Ishikawa (cell line): ENCODE measurements at regions not wholly inside any gene's neighbourhood (a gene's known extent, or its start where the extent isn't known, plus 50 kb on each side); places are given as distances from the start of the nearest gene placed in this dataset.

ENCODE experiments used
- CEBPB ChIP-seq: IDR thresholded peaks from 2 replicates; pipeline ENCODE4 v1.6.1; 2012
- CREB1 ChIP-seq: IDR thresholded peaks from 2 replicates; pipeline ENCODE4 v1.6.1; 2012; ENCODE audit warnings: low read depth
- EGR1 ChIP-seq: IDR thresholded peaks from 2 replicates; pipeline ENCODE4 v1.6.1; 2012
- EP300 ChIP-seq: IDR thresholded peaks from 2 replicates; pipeline ENCODE4 v1.6.1; 2012; ENCODE audit warnings: borderline replicate concordance
- FOXM1 ChIP-seq: IDR thresholded peaks from 2 replicates; pipeline ENCODE4 v1.6.1; 2012; ENCODE audit warnings: low read depth, borderline replicate concordance
- NFIC ChIP-seq: IDR thresholded peaks from 2 replicates; pipeline ENCODE4 v1.6.1; 2012
- RAD21 ChIP-seq: IDR thresholded peaks from 2 replicates; pipeline ENCODE4 v1.6.1; 2012; ENCODE audit warnings: low read depth
- TAF1 ChIP-seq: IDR thresholded peaks from 2 replicates; pipeline ENCODE4 v1.6.1; 2012; ENCODE audit warnings: low read depth, mild to moderate bottlenecking
- TCF12 ChIP-seq: IDR thresholded peaks from 2 replicates; pipeline ENCODE4 v1.6.1; 2012; ENCODE audit warnings: low read depth
- TEAD4 ChIP-seq: IDR thresholded peaks from 2 replicates; pipeline ENCODE4 v1.6.1; 2012
- YY1 ChIP-seq: IDR thresholded peaks from 2 replicates; pipeline ENCODE4 v1.6.1; 2012; ENCODE audit warnings: low read depth
- ZBTB7A ChIP-seq: IDR thresholded peaks from 2 replicates; pipeline ENCODE4 v1.6.1; 2012; ENCODE audit warnings: low read depth
- TF ChIP-seq, protein P1 (sequence below): IDR thresholded peaks from 2 replicates; pipeline ENCODE4 v1.6.1; 2012
- TF ChIP-seq, protein P2 (sequence below): IDR thresholded peaks from 2 replicates; pipeline ENCODE4 v1.6.1; 2012; ENCODE audit warnings: low read depth, mild to moderate bottlenecking
- TF ChIP-seq, protein P3 (sequence below): IDR thresholded peaks from 2 replicates; pipeline ENCODE4 v1.6.1; 2012

DNA sequence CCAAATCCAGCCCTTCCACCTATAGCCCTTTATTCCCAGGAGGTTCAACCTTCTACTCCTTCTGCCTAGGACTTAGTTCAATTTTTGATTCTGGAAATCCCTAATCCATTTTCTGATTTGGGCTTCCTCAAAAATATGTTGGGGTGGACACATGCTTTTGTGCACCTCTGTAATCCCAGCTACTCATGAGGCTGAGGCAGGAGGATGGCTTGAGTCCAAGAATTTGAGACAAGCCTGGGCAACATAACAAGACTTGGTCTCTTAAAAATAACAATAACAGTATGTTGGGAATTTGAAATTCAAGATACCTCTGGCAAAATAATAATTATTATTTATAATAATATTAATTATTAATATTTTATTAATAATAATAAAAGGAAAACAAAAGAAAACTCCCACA is 188.7 kb upstream of the TLE4 start:
- TF ChIP-seq, protein P1, sequence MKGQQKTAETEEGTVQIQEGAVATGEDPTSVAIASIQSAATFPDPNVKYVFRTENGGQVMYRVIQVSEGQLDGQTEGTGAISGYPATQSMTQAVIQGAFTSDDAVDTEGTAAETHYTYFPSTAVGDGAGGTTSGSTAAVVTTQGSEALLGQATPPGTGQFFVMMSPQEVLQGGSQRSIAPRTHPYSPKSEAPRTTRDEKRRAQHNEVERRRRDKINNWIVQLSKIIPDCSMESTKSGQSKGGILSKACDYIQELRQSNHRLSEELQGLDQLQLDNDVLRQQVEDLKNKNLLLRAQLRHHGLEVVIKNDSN: no peak
- TF ChIP-seq, protein P2, sequence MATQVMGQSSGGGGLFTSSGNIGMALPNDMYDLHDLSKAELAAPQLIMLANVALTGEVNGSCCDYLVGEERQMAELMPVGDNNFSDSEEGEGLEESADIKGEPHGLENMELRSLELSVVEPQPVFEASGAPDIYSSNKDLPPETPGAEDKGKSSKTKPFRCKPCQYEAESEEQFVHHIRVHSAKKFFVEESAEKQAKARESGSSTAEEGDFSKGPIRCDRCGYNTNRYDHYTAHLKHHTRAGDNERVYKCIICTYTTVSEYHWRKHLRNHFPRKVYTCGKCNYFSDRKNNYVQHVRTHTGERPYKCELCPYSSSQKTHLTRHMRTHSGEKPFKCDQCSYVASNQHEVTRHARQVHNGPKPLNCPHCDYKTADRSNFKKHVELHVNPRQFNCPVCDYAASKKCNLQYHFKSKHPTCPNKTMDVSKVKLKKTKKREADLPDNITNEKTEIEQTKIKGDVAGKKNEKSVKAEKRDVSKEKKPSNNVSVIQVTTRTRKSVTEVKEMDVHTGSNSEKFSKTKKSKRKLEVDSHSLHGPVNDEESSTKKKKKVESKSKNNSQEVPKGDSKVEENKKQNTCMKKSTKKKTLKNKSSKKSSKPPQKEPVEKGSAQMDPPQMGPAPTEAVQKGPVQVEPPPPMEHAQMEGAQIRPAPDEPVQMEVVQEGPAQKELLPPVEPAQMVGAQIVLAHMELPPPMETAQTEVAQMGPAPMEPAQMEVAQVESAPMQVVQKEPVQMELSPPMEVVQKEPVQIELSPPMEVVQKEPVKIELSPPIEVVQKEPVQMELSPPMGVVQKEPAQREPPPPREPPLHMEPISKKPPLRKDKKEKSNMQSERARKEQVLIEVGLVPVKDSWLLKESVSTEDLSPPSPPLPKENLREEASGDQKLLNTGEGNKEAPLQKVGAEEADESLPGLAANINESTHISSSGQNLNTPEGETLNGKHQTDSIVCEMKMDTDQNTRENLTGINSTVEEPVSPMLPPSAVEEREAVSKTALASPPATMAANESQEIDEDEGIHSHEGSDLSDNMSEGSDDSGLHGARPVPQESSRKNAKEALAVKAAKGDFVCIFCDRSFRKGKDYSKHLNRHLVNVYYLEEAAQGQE: no peak
- TF ChIP-seq, protein P3, sequence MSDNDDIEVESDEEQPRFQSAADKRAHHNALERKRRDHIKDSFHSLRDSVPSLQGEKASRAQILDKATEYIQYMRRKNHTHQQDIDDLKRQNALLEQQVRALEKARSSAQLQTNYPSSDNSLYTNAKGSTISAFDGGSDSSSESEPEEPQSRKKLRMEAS: no peak
- TF ChIP-seq CEBPB (no peak), FOXM1 (no peak), RAD21 (no peak), NFIC (no peak), ZBTB7A (no peak), EGR1 (no peak)

DNA sequence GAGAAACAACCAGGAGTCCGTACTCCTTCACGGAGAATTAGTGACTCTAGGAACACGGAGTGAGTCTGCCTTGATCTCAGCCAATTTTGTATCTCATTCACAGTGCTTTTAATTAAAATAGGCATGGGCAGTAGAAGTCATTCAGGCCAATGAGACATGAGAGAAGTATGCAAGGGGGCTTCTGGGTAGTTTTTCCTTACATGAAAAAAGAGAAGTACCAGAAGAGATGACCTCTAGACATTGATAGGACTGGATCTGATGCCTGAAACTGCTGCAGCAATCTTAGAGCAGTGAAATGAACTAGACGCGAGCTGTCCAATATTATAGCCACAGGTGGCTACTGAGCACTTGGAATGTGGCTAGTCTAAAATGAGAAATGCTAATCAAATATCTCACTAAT is 187.7 kb upstream of the TLE4 start:
- TF ChIP-seq CEBPB: no peak
- TF ChIP-seq, protein P3: no peak
- no peak for TF ChIP-seq RAD21
- TF ChIP-seq, protein P2: no peak
- TF ChIP-seq TEAD4: no peak
- no peak for TF ChIP-seq FOXM1
- TF ChIP-seq TAF1: no peak
- TF ChIP-seq TCF12: no peak
- no peak for TF ChIP-seq ZBTB7A
- TF ChIP-seq NFIC: no peak
- TF ChIP-seq, protein P1: no peak

DNA sequence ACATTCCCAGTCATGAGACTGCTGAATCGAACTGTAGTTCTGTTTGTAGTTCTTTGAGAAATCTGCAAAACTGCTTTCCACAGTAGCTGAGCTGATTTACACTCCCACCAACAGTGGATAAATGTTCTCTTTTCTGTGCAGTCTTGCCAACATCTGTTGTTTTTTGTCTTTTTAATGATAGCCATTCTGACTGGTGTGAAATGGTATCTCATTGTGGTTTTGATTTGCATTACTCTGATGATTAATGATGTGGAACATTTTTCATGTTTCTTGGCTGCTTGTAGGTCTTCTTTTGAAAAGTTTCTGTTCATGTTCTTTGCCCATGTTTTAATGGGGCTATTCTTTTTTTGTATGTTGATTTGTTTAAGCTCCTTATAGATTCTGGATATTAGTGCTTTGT is 187.3 kb upstream of the TLE4 start:
- no peak for TF ChIP-seq TEAD4
- no peak for TF ChIP-seq YY1
- TF ChIP-seq EGR1: no peak
- TF ChIP-seq TAF1: no peak
- TF ChIP-seq ZBTB7A: no peak
- no peak for TF ChIP-seq FOXM1
- TF ChIP-seq, protein P1: no peak
- TF ChIP-seq CEBPB: no peak

DNA sequence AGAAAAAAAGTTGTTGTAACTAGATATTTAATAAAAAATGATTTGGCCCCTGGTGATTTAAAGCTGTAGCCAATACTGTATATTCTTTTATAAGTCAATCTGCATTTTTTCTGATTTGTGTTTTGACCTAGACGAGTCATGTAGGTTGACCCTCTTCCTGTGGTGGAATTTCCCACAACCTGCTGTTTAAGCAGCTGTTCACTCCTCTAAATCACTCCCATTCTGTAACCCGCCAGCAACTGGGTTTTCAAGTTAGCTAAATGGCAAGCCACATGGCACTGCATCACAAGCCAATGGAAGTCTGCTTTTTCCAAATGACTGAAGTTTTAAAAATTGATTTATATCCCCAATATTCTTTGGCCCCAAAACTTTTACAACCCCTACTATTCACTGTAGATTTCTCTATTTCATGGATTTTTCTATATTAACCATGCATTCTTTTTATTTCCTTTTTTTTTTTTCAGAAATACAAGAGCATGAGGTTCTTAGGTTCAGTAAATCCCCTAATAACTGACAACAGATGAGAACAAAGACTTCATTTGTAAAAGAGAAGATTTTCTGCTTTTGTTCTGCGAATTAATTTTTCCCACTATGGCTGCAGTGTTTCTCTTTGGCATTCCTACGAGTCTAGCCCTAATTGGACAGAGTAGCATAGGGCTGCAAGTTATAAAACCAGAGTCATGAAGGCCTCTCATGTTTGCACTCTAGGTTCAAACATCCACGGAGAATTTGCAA is 184.5 kb upstream of the TLE4 start:
- TF ChIP-seq CREB1 (no peak), EGR1 (no peak), TCF12 (no peak), TEAD4 (no peak), CEBPB (no peak), FOXM1 (no peak), NFIC (no peak), ZBTB7A (no peak), RAD21 (no peak), EP300 (no peak), YY1 (no peak)
- TF ChIP-seq, protein P2: no peak
- TF ChIP-seq, protein P3: no peak
